LNCAP (cell line): ENCODE measurements at regions not wholly inside any gene's neighbourhood (a gene's known extent, or its start where the extent isn't known, plus 50 kb on each side); places are given as distances from the start of the nearest gene placed in this dataset.

Experiments used
- TF ChIP-seq, protein P1 (sequence below): fragments of 450-650 bp; IDR thresholded peaks from 2 replicates; pipeline ENCODE4 v1.5.1; 2017; ENCODE audit warnings: mild to moderate bottlenecking

DNA sequence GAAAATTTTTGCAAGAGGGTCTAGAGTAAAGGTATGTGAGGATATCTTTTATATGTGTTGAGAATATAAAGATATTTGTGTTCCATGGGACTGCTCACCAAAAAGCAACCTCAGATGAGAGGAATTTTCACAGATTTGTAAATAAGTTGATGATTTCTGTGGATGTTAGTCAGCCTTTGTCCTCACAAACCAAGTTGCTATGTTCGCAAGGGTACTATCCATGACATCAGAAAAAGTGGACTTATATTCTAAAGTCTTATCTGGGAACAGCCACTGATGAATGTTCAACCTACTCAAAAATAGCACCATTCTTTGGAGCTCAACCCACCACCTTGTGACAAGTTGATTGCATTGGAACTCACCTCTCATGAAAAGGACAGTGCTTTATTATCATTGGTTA lies 138.6 kb downstream of the PCDH20 start:
- TF ChIP-seq, protein P1, sequence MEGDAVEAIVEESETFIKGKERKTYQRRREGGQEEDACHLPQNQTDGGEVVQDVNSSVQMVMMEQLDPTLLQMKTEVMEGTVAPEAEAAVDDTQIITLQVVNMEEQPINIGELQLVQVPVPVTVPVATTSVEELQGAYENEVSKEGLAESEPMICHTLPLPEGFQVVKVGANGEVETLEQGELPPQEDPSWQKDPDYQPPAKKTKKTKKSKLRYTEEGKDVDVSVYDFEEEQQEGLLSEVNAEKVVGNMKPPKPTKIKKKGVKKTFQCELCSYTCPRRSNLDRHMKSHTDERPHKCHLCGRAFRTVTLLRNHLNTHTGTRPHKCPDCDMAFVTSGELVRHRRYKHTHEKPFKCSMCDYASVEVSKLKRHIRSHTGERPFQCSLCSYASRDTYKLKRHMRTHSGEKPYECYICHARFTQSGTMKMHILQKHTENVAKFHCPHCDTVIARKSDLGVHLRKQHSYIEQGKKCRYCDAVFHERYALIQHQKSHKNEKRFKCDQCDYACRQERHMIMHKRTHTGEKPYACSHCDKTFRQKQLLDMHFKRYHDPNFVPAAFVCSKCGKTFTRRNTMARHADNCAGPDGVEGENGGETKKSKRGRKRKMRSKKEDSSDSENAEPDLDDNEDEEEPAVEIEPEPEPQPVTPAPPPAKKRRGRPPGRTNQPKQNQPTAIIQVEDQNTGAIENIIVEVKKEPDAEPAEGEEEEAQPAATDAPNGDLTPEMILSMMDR, result no peak

DNA sequence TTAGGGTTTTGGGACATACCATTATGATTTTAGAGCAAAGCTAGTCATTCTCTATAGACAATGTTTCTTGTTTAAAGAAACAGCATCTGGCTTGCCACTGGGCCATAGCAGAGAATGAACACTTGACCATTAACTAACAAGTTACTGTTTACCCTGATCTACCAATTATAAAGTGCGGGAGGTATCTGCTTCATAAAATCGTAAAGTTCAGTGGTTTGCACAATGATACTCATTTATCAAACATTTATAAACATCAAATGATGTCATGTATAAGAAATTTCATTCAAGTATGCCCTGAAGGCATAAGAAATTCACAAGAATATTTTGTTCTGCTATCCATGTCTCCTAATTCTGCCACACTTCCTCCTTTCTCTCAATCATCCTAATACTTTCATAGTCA lies 139.2 kb downstream of the PCDH20 start:
- TF ChIP-seq, protein P1, result no peak

DNA sequence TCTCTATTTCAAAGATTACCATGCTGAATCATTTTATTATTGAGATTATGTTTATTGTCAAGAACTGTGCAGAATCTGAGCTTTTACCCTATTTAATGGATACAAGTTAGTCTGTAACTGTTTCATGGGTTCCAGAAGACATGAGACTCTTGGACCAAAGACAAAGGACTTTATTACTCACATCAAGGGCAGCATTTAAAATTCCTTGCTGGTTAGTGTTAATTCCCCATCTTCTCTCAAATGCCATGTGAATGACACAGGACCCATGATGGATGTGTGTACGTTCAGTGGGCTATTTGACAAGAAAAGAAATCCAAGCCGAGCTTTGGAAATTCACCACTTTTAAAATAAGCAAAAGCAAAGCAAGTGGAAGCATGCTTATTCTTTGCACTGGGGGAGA lies 139.9 kb downstream of the PCDH20 start:
- TF ChIP-seq, protein P1, result no peak

DNA sequence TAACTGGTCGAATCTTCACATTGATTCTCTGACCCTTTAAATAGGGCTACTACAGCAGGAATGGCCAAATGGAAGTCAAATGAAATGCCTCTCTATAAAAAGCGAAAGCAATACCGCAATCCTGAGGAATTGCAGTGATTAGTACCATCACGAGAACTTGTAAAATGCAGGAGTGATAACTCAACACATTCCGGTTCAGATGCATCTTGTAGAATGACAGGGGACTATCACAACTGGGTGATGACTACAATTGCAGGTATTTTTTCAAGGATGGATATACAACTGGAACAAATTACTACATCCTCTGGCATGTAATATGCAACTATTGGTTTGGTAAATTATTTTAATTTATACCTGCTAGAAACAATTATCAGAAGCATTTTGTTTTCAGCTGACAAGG lies 140.4 kb downstream of the PCDH20 start:
- TF ChIP-seq, protein P1, result no peak

DNA sequence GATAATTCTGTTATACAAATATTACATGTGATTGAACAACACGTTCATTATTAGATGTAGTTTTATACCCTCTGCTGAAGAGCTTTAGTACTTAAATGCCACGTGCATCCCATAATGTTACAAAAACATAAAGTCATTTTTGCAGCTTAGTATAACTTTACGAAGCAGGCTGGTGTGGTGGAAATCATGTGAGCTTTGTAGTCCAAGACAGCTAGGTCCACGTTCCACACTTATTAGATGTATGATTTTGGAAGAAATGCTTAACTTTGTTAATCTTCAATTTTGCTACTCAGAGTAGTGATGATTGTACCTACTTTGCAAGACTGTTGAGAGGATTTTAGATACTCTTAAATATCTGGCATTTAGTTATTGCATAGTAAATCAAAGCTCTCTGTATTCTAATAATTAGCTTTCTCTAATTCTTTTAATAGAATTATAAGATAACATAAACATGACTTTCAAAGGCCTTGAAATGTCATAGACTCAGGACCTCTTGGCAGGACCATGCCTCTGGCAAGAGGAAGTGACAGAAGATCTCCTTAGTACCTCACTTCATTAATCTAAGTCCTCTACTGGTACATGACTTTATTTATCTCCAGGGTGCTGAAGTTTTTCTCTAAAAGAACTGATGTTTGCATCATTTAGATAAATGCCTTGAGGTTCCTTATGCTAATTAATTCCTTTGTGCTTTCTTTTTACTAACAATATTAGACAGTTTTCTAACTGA lies 153.7 kb downstream of the PCDH20 start:
- TF ChIP-seq, protein P1, result no peak

DNA sequence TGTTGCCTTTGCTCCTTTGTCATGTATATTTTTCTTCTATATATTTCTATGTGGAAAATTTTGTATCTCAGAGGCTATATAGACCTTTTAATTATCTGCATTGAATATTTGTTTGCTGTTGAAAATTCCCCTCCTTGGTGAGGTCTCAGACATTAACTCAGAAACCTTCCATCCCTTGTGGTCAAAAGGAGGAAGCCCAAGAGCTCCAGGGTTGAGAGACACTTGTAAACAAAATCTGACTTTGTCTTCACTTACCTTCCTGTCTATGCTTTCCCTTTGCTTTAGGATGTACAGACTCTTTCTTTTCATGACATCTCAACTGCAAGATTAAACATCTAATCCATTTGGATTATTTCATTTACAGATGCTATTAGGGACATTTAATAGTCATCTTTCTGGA lies 157.5 kb downstream of the PCDH20 start:
- TF ChIP-seq, protein P1, result no peak

DNA sequence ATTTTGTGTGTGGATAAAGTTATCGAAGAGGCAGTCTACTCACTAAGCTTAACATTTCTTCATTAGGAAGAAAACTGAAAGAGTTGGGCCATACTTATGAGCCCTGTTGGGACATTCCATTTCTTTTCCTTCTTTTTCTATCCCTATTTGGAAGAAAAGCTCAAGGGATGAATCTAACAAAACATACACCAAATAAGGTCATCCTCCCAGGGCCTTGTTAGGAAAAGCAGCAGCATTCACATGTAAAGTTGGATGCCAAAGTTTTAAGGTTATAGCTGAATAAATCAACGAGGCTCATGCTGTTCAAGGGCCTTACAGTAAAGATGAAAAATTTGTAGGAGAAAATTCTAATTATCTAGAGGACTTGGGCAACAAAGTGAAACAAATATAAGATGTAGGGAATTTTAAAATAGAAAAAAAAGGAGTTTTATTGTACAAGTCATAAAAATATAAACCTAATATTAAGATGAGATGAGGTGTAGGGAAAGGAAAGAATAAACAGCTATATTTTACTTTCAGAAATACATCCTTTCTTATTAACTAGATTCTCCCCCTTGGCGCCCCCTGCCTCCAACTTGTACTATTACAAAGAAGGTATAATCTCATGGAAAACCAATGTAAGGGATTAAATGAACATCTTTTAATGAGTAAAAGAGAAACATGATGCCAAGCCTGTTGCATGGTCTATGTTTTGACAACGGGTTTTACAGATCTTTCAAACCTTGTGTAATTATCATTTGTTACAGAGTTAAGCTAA lies 160.4 kb downstream of the PCDH20 start:
- TF ChIP-seq, protein P1, result peak; percentile 40; the same call in 1 of the 2 replicates
